ENCODE measurements at regions not wholly inside any gene's neighbourhood (a gene's known extent, or its start where the extent isn't known, plus 50 kb on each side); places are given as distances from the start of the nearest gene placed in this dataset.
"Not testable (repeated sequence)": the region's sequence is repeated elsewhere in the genome, so short reads cannot be mapped to it uniquely, and the experiment has no call there.

GRCh38 chr10:128178302-128178958 is 52.2 kb upstream of the MKI67 start:
- DNase-seq (ENCODE audit: low read depth in 2 of 3, low spot score in 2 of 3) = peak in 2 of 3 donors; percentile 40 to 75

GRCh38 chr10:128180843-128181242 is 54.6 kb upstream of the MKI67 start:
- DNase-seq (ENCODE audit: low read depth in 2 of 3, low spot score in 2 of 3) = peak in 2 of 3 donors; percentile 75 to 93

- no peak for DNase-seq (ENCODE audit: low read depth in 2 of 3, low spot score in 2 of 3)
These were observed 59.4 kb upstream of the MKI67 start for GRCh38 chr10:128185627-128186026.

- DNase-seq (ENCODE audit: low read depth in 2 of 3, low spot score in 2 of 3) = no peak
These were observed 61.0 kb upstream of the MKI67 start for GRCh38 chr10:128186959-128187787.

- DNase-seq (ENCODE audit: low read depth in 2 of 3, low spot score in 2 of 3) = no peak
These were observed 61.6 kb upstream of the MKI67 start for GRCh38 chr10:128187788-128188185.

- DNase-seq (ENCODE audit: low read depth in 2 of 3, low spot score in 2 of 3) = no peak
These were observed 63.0 kb upstream of the MKI67 start for GRCh38 chr10:128189176-128189575.

- DNase-seq (ENCODE audit: low read depth in 2 of 3, low spot score in 2 of 3) = no peak
These were observed 65.6 kb upstream of the MKI67 start for GRCh38 chr10:128191847-128192246.

- not testable (repeated sequence) for DNase-seq (ENCODE audit: low read depth in 2 of 3, low spot score in 2 of 3)
These were observed 75.6 kb upstream of the MKI67 start for GRCh38 chr10:128201826-128202225.

GRCh38 chr10:128203028-128203427 is 76.8 kb upstream of the MKI67 start:
- DNase-seq (ENCODE audit: low read depth in 2 of 3, low spot score in 2 of 3) = no peak

GRCh38 chr10:128205591-128205990 is 79.4 kb upstream of the MKI67 start:
- DNase-seq (ENCODE audit: low read depth in 2 of 3, low spot score in 2 of 3) = not testable (repeated sequence)

DNA sequence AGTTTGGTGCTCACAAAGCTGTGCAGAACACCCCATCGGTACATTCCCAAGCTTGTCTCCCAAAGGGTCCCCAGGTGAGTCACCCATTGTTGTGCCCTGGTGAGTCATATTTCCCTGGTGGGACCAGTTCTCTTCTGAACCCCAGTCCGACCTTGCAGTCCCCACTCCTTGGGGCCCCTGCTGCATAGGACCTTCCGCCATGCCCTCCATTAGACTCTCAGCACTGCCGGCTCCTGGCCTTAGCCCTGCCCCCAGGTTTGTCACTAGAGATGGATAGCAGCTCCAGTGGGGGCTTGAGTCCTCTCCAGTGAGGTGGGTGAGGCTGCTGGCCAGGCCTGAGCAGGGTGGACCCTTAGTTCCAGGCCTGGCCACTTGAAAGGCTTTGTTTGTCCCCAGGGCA is 80.5 kb upstream of the MKI67 start:
- DNase-seq (ENCODE audit: low read depth in 2 of 3, low spot score in 2 of 3) = no peak

DNA sequence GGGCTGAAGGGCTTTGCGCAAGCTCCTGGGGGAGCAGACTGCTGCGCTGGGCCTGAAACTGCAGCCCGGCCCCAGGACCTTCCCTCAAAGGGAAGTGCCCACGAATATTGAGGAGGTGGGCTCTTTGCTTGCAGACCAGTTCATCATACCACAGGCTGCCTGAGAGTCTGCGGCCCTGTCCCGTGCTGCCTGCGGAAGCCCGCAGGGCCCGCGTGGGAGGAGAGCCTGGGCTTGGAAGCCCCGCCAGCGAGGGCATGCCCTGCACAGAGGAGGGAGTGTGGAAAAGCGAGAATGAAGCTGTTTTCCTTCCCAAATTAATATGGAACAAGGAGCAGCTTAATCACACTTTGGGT is 83.6 kb upstream of the MKI67 start:
- no peak for DNase-seq (ENCODE audit: low read depth in 2 of 3, low spot score in 2 of 3)

GRCh38 chr10:128210215-128211063 is 84.2 kb upstream of the MKI67 start:
- peak; percentile 46 to 66 (median 53) for DNase-seq (ENCODE audit: low read depth in 2 of 3, low spot score in 2 of 3)

GRCh38 chr10:128211064-128211504 is 84.9 kb upstream of the MKI67 start:
- no peak for DNase-seq (ENCODE audit: low read depth in 2 of 3, low spot score in 2 of 3)

DNA sequence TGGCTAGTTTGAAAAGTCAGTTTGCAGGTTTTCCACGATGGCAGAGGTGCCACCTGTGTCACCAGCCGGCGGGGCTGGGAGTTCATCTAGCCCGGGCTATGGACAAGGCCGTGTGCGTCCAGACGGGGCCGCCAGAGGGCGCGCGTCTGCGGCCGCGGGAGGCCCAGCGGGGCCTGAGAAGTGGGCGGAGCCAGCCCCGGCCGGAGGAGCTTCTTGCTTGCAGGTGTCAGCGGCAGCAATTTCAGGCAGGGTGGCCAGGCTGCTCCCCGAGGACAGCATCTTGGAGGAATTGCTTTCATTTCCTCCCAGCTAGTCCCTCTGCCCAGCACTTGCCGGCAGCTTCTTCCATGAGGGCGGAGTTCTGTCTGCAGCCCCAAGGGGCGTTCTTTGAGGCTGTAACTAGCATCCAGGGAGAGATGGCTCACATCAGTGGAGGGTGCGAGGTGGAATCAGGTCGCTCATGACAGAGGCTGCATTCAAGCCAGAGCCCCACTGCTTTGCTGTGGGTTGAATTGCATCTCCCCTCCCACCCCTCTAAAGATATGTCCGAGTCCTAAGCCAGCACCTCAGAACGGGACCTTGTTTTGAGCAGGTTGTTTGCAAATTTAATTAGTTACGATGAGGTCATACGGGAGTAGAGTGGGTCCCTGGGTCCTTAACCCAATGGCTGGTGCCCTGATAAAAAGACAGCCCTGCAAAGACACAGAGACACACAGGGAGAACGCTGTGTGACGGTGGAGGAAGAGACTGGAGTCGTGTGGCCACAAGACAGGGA is 85.9 kb upstream of the MKI67 start:
- DNase-seq (ENCODE audit: low read depth in 2 of 3, low spot score in 2 of 3) = peak; percentile 71 to 87 (median 82)

DNA sequence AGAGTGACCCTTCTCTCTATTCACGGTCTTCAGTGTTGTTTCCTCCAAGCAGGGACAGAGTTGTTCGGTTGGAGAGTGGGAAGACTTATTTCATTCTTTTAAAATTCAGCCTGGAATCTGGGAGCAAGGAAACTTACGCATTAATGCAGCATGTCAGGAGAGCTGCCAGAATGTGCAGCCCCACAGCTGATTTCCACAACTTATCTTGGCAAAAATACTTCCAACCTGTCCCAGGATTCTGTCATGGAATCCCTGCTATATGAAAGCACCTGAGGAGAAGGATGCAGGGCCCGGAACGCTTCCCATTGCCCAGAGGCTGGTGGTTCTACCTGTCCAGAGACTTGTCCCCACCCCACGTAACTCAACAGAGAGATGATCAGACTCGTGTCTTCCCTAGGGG is 86.9 kb upstream of the MKI67 start:
- no peak for DNase-seq (ENCODE audit: low read depth in 2 of 3, low spot score in 2 of 3)

DNA sequence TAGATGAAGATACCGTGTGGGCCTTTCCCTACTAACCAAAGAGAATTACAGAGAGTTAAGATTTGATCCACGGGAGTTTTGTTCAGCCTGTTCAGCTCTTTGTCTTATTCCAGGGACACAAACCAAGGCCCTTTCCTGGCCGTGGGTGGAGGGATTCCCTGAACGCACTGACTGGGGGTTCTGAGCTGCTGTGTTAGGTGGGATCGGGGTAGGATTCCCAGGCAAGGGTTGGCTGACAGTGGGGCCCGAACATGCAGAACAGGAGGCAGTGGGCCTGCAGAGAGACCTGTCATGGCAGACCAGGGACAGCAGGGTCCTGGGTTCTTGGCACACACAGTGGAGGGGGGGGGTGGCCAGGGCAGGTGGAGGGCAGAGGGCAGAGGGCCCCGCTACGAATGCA is 89.5 kb upstream of the MKI67 start:
- no peak for DNase-seq (ENCODE audit: low read depth in 2 of 3, low spot score in 2 of 3)

DNA sequence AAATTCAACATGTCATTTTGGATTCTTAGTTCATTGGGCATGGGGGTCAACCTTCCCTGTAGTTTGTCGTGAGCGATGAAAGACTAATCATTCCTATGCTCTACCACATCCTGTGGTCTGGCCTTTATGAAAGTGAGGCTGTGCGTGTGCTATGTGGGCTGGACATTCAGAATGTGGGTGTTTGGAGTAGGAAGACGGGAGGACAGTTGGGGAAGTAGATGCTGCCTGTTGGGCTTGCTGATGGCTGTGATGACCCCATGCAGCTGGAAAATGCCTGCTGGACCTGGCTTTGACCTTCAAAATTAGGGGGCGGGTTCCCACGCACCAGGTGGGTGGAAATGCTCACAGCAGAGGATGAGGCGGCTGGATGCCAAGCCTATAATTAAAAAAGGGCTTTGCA is 90.9 kb upstream of the MKI67 start:
- DNase-seq (ENCODE audit: low read depth in 2 of 3, low spot score in 2 of 3) = no peak

- no peak for DNase-seq (ENCODE audit: low read depth in 2 of 3, low spot score in 2 of 3)
These were observed 91.9 kb upstream of the MKI67 start for GRCh38 chr10:128218161-128218560.

DNA sequence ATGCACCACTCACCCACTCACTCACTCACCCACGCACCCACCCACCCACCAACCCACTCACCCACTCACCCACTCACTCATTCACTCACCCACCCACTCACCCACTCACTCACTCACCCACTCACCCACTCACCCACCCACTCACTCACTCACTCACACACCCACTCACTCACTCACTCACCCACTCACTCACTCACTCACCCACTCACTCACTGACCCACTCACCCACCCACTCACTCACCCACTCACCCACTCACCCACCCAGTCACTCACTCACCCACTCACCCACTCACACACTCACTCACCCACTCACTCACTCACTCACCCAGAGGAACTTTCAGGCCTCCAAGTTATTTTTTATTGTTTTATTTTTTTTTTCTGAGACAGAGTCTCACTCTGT is 93.1 kb upstream of the MKI67 start:
- no peak for DNase-seq (ENCODE audit: low read depth in 2 of 3, low spot score in 2 of 3)

- no peak for DNase-seq (ENCODE audit: low read depth in 2 of 3, low spot score in 2 of 3)
These were observed 93.8 kb upstream of the MKI67 start for GRCh38 chr10:128220021-128220420.
